ENCODE measurements at regions not wholly inside any gene's neighbourhood (a gene's known extent, or its start where the extent isn't known, plus 50 kb on each side); places are given as distances from the start of the nearest gene placed in this dataset.
"Not testable (repeated sequence)": the region's sequence is repeated elsewhere in the genome, so short reads cannot be mapped to it uniquely, and the experiment has no call there.

DNA sequence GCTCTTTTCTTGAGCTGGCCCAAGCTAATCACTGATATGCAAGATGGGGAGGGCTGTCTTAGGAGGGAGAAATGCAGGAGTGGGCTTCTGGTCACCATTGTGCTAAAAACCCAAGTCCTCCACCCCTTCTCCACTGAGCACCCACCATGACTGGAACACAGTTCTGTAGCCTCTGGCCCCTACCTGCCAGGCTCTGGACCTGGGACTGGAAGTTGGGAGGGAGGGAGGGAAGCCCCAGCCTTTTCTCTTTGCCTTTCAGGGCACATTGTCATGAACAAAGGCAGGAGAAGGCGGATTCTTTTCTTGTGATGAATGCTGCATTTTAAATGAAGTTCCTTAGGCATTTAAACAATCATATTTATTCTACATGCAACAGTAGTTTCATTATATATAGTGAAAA is 559.1 kb upstream of the TRPC7 start:
- no peak for DNase-seq

DNA sequence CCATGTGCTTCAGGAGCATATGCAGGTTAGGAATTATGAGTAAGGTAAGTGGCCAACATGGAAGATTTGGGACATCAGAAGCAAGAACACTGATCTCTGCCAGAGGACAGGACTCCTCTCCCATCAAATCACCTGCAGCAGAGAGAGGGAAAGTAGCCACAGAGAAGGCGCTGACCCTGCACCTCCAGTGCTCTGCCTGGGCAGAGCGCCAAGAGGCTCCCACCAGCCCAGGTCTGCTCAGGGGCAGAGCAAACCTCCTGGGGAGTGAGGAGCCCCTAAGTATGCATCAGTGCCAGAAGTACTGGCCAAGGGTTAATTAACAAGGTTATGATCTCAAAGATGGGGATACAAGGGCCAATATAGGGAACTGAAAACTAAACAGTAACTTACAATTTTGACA is 545.3 kb upstream of the TRPC7 start:
- DNase-seq: no peak

- DNase-seq: no peak
Observed at GRCh38 chr5:136909906-136910305, 544.6 kb upstream of the TRPC7 start.

GRCh38 chr5:136907371-136907770 is 542.0 kb upstream of the TRPC7 start:
- DNase-seq: no peak

- DNase-seq: no peak
Observed at GRCh38 chr5:136906545-136906944, 541.2 kb upstream of the TRPC7 start.

DNA sequence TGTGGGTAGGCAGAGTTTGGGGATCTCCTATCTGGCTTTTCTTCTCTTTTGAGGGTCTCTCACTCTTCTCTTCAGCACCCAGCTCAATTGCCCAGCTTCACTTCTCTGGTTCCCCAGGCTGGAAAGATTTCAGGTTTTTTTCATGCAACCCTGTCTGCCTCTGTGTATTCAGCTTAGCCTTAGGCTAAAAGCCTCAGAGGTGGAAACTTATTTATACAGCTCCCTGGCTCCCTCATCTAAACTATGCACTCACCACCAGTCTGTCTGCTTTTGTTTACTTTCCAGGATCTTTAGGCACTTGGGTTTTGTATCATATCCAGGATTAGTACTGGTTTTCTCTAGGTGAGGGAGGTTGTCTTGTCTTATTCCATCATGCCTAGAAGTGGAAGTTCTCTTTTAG is 540.2 kb upstream of the TRPC7 start:
- DNase-seq: no peak

DNA sequence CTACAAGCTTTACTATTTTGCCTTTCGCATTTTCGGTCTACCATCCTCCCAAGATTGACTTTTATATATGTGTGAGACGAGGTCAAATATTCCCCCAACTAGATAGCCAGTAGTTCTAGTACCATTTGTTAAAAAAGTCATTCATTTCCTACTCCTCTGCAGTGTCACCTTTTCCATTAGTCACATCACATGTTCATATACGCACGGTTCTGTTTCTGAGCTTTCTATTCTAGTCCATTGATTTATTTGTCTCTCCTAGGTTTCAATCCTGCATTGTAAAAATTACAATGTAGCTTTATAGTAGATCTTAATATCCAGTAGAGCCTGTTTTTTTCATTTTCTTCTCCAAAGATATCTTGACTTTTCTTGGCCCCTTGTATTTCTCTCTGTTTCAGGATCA is 528.7 kb upstream of the TRPC7 start:
- no peak for DNase-seq

DNA sequence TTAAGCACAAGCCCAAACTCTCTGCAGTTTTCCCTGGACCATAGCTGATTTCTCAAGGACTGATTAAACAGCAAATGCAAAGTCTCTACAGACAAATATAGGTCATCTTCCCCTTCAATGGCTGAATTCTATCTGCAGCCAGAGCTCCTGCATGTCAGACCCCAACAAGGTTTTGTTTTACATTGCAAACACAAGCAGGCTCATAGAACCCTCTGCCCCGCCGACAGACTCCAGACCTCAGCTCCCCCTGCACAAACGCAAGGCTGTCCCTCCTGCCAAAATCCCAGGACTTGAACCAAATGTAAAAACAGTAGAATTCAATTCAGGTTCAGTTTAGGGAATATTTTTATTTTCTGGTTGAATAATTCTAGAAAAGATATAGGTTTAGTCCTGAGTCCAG is 526.7 kb upstream of the TRPC7 start:
- no peak for DNase-seq

GRCh38 chr5:136891175-136891972 is 526.0 kb upstream of the TRPC7 start:
- no peak for DNase-seq

DNA sequence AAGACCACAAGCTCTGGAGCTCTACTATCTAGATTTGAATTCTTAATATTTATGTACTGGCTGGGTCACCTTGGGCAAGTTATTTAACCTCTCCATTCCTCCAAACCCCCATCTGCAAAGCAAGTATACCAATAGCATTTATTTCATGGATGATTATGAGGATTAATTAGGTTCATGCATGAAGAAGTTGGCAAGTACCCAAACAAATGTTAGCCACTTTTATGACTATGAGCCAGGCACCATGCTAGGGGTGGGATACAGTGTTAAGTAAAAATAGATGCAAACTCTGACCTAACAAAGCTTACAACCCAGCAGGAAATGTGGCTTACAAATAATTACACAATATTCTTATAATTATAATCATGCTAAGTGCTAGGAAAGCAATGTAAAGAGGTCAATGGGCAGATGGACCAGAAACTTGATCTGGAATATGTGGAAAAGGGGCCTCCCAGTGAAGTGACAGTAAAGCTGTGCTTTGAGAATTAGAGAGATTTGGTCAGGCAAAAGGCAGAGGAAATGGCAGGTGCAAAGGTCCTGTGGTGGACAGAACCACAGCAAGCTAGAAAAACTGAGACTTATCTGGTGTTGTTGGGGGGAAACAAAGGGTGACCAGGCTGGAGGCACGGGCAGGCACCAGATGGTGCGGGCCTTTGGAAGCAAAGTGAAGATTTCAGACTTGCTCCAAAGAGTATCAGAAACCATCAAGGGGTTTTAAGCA is 525.2 kb upstream of the TRPC7 start:
- no peak for DNase-seq

- no peak for DNase-seq
Observed at GRCh38 chr5:136886608-136887007, 521.3 kb upstream of the TRPC7 start.

DNA sequence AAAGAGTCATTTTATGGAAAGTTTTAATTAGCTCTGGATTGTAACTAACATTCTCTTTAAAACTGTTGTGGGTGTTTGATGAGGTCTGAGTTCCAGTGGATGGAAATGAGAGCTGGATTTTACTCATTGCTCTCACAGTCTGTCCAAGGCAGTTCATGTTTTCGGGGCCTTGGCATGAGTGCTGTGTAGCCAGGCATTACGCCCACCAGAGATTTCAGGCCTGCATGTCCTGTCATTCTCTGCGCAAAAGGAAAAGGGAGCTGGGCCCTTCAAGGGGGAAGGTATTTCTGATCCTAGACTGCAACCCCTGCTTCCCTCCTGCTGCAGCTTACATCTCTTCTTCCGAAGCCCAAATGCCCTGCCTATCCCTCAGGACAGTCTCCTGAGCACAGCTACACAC is 499.6 kb upstream of the TRPC7 start:
- no peak for DNase-seq

GRCh38 chr5:136856648-136857047 is 491.3 kb upstream of the TRPC7 start:
- DNase-seq: no peak

DNA sequence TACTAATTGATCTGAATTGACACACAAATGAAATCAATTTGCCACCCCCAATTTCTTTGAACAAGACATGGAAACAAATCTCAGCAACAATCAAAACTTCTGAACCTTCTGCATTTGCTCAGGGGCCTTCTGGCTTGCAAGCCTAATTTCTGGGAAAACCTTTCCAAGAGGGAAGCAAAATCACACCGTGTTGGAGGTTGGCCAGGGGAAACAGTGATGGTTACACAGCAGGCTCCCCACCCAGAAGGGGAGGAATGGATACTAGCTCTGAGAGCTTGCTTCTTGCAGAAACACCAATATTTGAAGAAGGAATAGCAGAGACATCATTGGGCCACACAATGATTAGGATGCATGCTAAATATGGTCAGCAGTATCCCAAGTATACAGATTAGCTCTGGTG is 488.6 kb upstream of the TRPC7 start:
- no peak for DNase-seq

GRCh38 chr5:136840601-136841000 is 475.3 kb upstream of the TRPC7 start:
- DNase-seq: no peak

- DNase-seq: no peak
Observed at GRCh38 chr5:136836093-136836492, 470.7 kb upstream of the TRPC7 start.

DNA sequence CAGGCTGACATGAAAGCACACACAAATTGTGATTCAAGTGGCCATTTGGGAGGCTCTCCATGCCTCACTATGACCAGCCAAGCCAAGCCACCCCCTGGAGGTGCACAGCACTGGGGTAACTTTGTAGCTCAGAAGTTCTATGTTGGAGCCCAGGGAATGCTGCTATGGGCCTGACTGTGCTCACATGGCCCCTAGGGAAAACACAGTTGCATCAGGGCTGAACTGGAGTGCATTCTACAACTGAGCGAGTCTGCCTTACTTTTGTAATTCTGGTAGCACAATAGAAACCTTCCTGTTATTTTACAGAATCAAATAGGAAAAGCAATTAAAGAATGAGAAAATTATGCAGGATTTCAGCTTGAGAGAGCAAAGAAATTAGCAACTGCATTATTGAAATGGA is 455.5 kb upstream of the TRPC7 start:
- DNase-seq: no peak

DNA sequence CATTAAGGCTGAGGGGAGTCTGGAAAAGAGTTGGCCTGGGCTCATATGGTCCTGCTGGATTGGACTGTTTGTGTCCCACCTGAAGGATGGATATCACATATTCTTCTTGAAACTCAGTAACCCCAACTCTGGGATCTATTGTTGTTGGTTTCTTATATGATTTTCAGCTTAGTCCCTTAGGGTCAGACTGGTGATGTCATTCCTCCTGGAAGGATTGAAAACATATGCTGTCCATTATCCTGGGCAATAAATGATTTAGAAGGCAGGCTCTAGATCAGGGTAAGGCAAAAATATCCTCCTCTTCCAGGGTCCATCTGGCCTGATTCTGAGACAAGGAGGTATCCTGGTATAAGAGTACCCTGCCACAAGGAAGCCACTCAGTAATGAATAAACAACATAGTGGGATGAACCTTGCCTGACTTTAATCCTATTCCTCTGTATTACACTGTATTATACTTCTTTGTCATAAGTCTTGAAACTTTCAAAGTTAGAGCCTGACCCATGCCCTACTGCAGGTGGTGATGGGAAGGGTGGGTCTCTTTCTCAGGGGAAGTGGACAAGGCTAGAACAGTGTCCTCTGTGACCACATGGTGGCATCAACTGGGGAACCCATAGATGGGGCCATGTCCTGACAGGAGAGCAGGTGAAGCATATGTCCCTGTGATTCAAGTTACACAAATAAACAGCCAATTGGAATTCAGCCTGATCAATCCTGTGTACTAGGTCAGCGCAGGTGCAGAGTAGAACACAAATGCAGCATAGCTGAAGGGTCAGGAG is 454.4 kb upstream of the TRPC7 start:
- DNase-seq: no peak

GRCh38 chr5:136816327-136816726 is 451.0 kb upstream of the TRPC7 start:
- no peak for DNase-seq

DNA sequence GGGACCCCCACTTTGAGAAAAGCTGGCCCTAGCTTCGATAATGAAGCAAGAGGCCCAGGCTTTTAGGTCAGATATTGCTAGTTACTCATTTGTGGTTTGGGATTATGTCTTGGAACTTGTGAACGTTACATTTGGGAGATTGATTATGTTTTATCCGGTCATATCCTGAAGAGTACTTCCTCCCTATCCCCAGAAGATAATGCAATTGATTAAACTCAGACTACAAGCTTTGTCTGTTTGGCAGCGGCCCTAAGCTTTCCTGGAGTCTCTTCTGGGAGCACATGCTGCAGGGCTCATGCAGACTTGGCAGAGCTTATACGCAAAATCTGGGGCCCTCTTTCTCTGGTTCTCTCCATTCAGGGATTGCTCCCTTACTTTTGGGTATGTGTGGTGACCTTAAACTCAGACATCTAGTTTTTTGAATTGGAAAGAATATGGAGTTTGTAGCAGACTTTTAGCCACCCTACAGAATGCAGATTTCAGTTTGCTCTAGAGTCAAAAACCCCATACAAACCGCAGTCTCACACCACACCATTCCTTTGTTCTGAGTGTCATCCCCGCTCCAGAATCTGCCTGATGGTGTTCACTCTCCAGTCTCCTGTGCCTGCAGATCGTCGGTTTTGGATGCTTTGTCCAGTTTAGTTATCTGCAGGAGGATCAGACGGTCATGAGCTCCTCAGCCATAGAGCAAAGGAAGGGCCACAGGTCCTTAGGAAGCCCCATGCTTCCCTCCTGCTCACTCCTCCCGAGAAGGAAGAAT is 449.5 kb upstream of the TRPC7 start:
- no peak for DNase-seq

DNA sequence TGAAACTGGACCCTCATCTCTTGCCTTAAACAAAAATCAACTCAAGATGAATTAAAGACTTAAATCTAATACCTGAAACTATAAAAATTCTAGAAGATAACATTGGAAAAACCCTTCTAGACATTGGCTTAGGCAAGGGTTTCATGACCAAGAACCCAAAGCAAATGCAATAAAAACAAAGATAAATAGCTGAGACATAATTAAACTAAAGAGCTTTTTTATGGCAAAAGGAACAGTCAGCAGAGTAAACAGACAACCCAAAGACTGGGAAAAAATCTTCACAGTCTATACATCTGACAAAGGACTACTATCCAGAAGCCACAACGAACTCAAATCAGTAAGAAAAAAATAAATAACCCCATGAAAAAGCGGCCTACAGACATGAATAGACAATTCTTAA is 446.9 kb upstream of the TRPC7 start:
- not testable (repeated sequence) for DNase-seq

- no peak for DNase-seq
Observed at GRCh38 chr5:136811551-136811950, 446.2 kb upstream of the TRPC7 start.

- no peak for DNase-seq
Observed at GRCh38 chr5:136811086-136811485, 445.7 kb upstream of the TRPC7 start.

All from hematopoietic multipotent progenitor cell treated with erythropoietin and hydrocortisone succinate and interleukin-3 and kit ligand, for 6 days (in vitro differentiated cells).